ENCODE measurements at regions not wholly inside any gene's neighbourhood (a gene's known extent, or its start where the extent isn't known, plus 50 kb on each side); places are given as distances from the start of the nearest gene placed in this dataset.

DNA sequence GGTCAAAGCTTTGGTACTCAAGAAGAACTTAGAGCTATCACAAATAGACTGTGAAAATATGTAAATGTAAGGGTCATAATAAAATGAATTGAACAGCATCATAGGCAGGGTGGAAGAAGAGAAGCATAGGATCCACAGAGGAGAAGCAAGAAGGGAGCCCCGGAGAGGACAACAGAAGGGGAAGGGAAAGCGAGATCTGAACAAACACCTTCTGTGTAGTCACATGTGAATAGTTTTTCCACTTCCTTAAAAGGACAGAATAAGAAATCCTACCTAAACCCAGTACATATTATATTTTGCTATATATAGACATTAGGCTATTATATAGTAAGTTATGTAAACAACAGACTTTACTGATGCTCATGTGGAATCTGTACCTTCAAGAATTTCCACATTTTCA lies 160.2 kb downstream of the DKK1 start:
- Histone ChIP-seq H3K4me3 (ENCODE audit: low read depth, low read length) (no peak overlapping the region), H3K36me3 (ENCODE audit: control insufficient read depth, insufficient read depth, low read length) (no peaks in the 10 kb centered on the region), H3K27me3 (ENCODE audit: control insufficient read depth, insufficient read depth, low read length) (no peaks in the 10 kb centered on the region)
- CTCF ChIA-PET = interaction anchor here (0.7 kb wide), 1 partner anchor 166 kb away, joined by 4 read pairs; no protein-coding TSS in a partner anchor
- TF ChIP-seq, protein P1, sequence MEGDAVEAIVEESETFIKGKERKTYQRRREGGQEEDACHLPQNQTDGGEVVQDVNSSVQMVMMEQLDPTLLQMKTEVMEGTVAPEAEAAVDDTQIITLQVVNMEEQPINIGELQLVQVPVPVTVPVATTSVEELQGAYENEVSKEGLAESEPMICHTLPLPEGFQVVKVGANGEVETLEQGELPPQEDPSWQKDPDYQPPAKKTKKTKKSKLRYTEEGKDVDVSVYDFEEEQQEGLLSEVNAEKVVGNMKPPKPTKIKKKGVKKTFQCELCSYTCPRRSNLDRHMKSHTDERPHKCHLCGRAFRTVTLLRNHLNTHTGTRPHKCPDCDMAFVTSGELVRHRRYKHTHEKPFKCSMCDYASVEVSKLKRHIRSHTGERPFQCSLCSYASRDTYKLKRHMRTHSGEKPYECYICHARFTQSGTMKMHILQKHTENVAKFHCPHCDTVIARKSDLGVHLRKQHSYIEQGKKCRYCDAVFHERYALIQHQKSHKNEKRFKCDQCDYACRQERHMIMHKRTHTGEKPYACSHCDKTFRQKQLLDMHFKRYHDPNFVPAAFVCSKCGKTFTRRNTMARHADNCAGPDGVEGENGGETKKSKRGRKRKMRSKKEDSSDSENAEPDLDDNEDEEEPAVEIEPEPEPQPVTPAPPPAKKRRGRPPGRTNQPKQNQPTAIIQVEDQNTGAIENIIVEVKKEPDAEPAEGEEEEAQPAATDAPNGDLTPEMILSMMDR (IDR thresholded peaks at IDR 0.05; ENCODE audit: insufficient read depth, low read depth, low read length) = no peak
- POLR2A ChIA-PET = no interaction called here
- no peak for DNase-seq (ENCODE audit: low read depth)

GRCh38 chr10:52477305-52477704 lies 163.2 kb downstream of the DKK1 start:
- TF ChIP-seq, protein P1 (IDR thresholded peaks at IDR 0.05; ENCODE audit: insufficient read depth, low read depth, low read length) = no peak
- DNase-seq (ENCODE audit: low read depth) = no peak
- POLR2A ChIA-PET = no interaction called here
- CTCF ChIA-PET = interaction anchor here (0.6 kb wide), 1 partner anchor 155 kb away, joined by 3 read pairs; no protein-coding TSS in a partner anchor
- Histone ChIP-seq H3K36me3 (ENCODE audit: control insufficient read depth, insufficient read depth, low read length) (no peaks in the 10 kb centered on the region), H3K4me3 (ENCODE audit: low read depth, low read length) (no peak overlapping the region), H3K27me3 (ENCODE audit: control insufficient read depth, insufficient read depth, low read length) (no peaks in the 10 kb centered on the region)

DNA sequence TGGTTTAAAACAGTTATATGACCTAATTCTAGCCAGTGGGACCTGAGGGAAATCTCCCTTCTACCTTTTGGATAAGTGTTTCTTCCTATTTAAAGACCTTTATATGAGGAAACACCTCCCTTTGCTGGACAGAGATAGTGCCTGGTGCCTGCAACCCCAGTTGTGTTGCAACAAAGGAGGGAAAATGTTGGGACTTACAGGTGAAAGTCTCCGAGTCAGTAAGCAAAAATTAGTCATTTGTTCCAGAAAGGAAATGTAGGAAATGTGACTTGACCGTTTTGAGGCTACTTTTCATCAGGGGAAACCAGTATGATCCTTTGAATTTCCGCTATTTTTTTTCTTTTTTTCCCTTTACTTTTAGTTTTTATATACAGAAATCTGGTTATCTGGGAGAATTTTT lies 165.5 kb downstream of the DKK1 start:
- CTCF ChIA-PET = no interaction called here
- DNase-seq (ENCODE audit: low read depth) = no peak
- Histone ChIP-seq H3K36me3 (ENCODE audit: control insufficient read depth, insufficient read depth, low read length) (no peaks in the 10 kb centered on the region), H3K27me3 (ENCODE audit: control insufficient read depth, insufficient read depth, low read length) (no peaks in the 10 kb centered on the region), H3K4me3 (ENCODE audit: low read depth, low read length) (no peak overlapping the region)
- POLR2A ChIA-PET = no interaction called here
- TF ChIP-seq, protein P1 (IDR thresholded peaks at IDR 0.05; ENCODE audit: insufficient read depth, low read depth, low read length) = no peak

DNA sequence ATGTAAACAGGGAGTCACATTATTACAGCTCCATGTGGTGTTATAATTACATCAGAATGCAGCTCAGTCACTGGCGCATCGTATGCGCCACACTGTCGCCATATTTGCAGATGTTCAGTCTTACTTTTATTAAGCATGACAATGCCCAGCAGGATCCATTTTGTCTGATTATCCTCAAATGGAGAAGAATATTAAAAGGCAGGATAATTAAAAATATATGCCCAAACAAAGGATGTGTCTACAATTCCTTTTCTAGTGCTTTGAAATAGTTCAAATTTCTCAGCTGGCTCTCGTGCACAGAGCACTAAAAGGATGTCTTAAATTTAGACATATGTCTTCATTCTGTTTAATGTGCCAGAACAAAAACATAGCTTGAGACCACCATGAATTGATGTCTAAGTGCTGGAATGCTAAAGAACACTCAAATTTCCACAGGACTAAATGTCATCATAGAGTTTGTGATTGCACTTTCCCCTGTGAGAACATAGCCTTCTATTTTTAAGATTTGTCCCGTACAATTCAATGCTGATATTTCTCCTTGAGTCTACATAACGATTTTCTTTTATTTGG lies 168.0 kb downstream of the DKK1 start:
- no peak overlapping the region for H3K4me3 ChIP-seq (ENCODE audit: low read depth, low read length)
- no peaks in the 10 kb centered on the region for H3K36me3 ChIP-seq (ENCODE audit: control insufficient read depth, insufficient read depth, low read length)
- no peak for DNase-seq (ENCODE audit: low read depth)
- no peaks in the 10 kb centered on the region for H3K27me3 ChIP-seq (ENCODE audit: control insufficient read depth, insufficient read depth, low read length)
- TF ChIP-seq, protein P1 (IDR thresholded peaks at IDR 0.05; ENCODE audit: insufficient read depth, low read depth, low read length) = no peak
- ChIA-PET CTCF (interaction anchor here (1.5 kb wide), 1 partner anchor 17 kb away, joined by 3 read pairs; no protein-coding TSS in a partner anchor), POLR2A (no interaction called here)

GRCh38 chr10:52483587-52483986 lies 169.5 kb downstream of the DKK1 start:
- POLR2A ChIA-PET = interaction anchor here (1.0 kb wide), 1 partner anchor 164 kb away, joined by 8 read pairs; no protein-coding TSS in a partner anchor
- DNase-seq (ENCODE audit: low read depth) = no peak
- TF ChIP-seq, protein P1 (IDR thresholded peaks at IDR 0.05; ENCODE audit: insufficient read depth, low read depth, low read length) = no peak
- CTCF ChIA-PET = interaction anchor here (1.4 kb wide), 1 partner anchor 11 kb away, joined by 3 read pairs; no protein-coding TSS in a partner anchor
- Histone ChIP-seq H3K4me3 (ENCODE audit: low read depth, low read length) (no peak overlapping the region), H3K27me3 (ENCODE audit: control insufficient read depth, insufficient read depth, low read length) (no peaks in the 10 kb centered on the region), H3K36me3 (ENCODE audit: control insufficient read depth, insufficient read depth, low read length) (no peaks in the 10 kb centered on the region)
